Left ventricle myocardium superior (tissue), 1 donor: ENCODE measurements at regions not wholly inside any gene's neighbourhood (a gene's known extent, or its start where the extent isn't known, plus 50 kb on each side); places are given as distances from the start of the nearest gene placed in this dataset.
A peak's percentile ranks its signal among the peaks of the same experiment; 100 is the strongest.
"Not testable (repeated sequence)": the region's sequence is repeated elsewhere in the genome, so short reads cannot be mapped to it uniquely, and the experiment has no call there.

ENCODE experiments used
- ATAC-seq: fragments of 200-7000 bp; cut with Tn5 transposase; one replicate; pipeline ENCODE4 v1.9.1; 2020; ENCODE audit warnings: mild to moderate bottlenecking, moderate library complexity
- DNase-seq: peaks from one replicate; pipeline ENCODE4 v3.0.0-alpha.2; 2020
- intact Hi-C: fragments of 100-400 bp; cut with micrococcal nuclease; formaldehyde crosslinking; loops from one replicate; pipeline ENCODE4 v1.11.0; 2022
- donor health status: DM: no; HTN: yes; CAD: no; lungs with severe emphysema.

GRCh38 chr20:55472704-55473103 is 532.6 kb downstream of the CBLN4 start:
- no peak for ATAC-seq
- intact Hi-C loops, result no loop called here
- DNase-seq, result no peak

GRCh38 chr20:55471052-55472006 is 534.0 kb downstream of the CBLN4 start:
- DNase-seq (no peak), ATAC-seq (no peak)
- intact Hi-C loops, result no loop called here

- intact Hi-C loops, result no loop called here
These were observed 536.2 kb downstream of the CBLN4 start for GRCh38 chr20:55469074-55469473.

DNA sequence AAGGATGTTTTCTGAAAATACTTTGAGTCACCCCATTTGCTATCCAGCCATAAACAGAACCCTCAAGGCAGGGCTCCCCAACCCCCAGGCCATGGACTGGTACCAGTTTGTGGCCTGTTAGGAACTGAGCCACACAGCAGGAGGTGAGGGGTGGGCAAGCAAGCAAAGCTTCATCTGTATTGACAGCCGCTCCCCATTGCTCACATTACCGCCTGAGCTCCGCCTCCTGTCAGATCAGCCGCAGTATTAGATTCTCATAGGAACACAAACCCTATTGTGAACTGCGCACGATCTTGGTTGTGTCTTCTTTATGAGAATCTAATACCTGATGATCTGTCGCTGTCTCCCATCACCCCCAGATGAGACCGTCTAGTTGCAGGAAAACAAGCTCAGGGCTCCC is 543.8 kb downstream of the CBLN4 start:
- intact Hi-C loops, result no loop called here
- DNase-seq (no peak), ATAC-seq (no peak)

More at GRCh38 chr20:55469074-55469473, 536.2 kb downstream of the CBLN4 start:
- ATAC-seq (no peak), DNase-seq (no peak)

DNA sequence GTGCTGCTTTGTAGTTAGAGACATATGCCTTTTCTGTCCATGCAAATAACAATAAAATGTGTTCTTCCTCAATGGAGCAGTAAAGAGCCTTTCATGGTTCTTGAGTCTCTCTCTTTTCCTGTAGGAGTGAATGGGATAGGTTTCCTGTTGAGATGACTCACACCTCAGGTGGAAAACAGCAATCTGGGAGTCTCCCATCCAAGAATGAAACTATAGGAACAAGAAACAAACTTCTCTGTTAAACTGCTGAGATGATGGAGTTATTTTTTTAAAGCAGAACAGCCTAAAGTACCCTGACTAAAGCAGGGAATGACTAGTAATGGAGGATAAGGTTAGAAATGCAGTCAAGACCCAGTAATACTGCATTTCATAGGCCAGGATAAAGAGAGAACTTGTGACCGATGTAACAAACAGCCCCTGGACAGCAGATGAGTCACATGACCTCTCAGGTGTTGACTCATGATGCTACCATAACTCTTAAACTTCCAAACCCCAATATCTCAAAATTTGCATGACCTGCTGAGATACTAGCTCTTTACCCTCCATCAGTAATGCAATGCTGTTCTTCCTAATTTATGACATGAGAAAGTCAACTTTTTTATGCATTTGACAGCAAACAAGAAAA is 548.9 kb downstream of the CBLN4 start:
- intact Hi-C loops, result no loop called here
- no peak for ATAC-seq

GRCh38 chr20:55449091-55449490 is 556.2 kb downstream of the CBLN4 start:
- intact Hi-C loops, result no loop called here
- ATAC-seq, result no peak
- no peak for DNase-seq

More for the DNA sequence above, 548.9 kb downstream of the CBLN4 start:
- no peak for DNase-seq

- ATAC-seq, result no peak
- DNase-seq, result no peak
- intact Hi-C loops, result no loop called here
These were observed 559.0 kb downstream of the CBLN4 start for GRCh38 chr20:55446301-55446700.

DNA sequence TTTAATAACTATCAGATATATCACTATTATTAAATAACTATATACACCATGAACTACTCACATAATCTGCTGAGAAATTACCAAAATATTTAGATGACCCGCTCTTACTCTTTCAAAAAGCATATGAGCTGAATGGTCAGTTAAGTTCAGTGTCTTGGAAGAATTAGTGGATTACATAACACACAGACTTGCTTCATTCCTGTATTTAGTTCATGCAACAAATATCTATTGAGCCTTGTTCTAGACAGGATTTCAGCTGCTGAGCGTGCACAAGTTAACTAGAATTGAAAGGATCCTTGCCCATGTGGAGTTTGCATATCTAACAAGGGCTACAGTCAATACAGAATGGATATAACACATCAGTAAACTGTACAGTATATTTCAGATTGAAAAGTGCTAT is 566.2 kb downstream of the CBLN4 start:
- intact Hi-C loops, result no loop called here
- no peak for DNase-seq
- no peak for ATAC-seq

DNA sequence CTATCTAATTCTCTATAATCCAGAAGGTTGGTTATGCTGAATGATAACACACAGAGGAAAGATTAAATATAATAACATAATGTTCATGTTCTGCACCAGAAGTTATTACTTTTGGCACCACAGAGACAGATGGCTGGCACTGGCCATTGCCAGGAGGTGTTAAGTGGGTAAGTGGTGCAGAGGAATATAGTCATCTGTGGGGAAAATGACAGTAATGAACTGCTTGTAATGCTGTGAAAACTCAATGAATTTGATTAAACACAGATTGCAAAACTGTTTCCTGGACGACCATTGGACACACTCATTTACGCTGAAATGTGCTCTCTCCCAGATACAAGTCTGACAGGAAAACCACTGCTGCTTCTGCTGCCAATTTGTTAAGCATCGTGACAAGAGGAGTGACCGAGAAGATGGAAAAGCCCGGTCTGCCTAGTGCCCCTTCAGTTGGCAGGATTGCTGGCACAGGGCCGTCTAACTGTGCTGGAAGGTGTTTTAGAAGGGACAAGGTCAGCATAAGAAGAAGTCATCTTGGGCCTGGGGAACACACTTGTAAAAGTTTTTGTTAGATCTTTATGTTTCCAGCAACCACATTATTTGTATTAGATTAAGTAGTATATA is 567.4 kb downstream of the CBLN4 start:
- no peak for ATAC-seq
- intact Hi-C loops, result no loop called here
- no peak for DNase-seq

DNA sequence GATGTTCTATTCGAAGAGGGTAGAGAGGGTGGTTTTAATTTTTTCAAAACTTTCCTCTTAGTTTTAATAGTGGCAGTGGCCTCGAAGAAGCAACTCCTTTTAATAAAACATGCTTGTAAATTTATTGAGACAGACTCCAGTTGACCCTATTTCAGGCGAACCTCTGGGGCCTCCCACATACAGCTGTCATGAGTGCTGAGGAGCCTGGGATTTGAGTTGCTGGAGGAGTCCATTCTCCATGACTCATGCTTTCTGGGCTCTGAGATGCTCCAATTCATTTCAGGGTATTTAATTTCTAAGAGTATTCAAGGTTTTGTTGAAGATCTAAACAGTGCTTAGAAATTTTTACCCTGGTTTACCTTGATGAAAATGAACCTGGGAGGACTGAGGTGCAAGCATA is 580.4 kb downstream of the CBLN4 start:
- DNase-seq, result peak; percentile 25
- intact Hi-C loops, result no loop called here
- peak; percentile 81 for ATAC-seq

DNA sequence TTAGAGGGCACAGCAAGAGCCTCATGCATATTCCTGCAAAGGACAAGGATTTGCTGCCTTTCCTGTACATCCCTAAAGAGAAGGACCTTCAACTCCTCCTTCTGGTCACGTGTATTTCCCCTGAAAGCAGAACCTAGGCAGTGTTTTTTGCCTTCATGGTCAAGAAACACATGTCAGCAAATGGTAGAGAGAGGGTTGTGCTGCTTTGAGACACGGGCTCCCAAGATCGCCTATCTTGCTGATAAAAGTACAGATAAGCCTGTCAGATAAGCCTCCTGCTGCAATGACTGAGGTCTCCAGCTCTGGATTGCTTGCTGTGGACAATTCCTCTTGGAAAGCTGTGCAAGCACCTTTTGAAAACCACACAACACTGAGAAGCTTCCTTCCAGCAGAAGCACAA is 580.8 kb downstream of the CBLN4 start:
- ATAC-seq (no peak), DNase-seq (no peak)
- intact Hi-C loops, result no loop called here

GRCh38 chr20:55417836-55418235 is 587.5 kb downstream of the CBLN4 start:
- DNase-seq (no peak), ATAC-seq (peak; percentile 56)
- intact Hi-C loops, result no loop called here

DNA sequence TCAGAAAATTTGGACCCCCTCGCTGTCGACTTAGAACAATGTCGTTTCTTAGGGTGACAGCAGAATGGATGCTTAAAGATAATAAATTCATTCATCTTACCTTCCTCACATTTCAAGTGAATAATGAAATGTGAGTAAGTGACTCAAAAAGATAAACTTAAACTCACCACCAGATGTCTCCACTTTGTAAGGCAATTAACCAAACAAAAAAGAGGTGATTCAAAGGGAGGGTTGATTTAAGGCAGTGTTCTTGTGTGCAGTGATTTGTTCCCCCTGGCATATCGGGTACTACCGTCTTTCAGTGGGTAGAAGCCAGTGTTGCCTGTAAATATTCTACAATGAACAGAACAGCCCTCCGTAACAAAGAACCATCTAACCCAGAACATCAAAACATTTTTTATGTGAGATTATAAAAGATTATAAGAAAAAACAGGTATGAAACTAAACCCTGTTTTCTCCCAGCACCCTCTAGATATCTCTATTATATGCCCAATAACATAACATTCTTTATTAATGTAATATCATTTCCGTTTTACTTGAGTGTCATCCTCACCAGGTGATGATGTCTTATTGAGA is 589.7 kb downstream of the CBLN4 start:
- DNase-seq (no peak), ATAC-seq (no peak)
- intact Hi-C loops, result no loop called here

DNA sequence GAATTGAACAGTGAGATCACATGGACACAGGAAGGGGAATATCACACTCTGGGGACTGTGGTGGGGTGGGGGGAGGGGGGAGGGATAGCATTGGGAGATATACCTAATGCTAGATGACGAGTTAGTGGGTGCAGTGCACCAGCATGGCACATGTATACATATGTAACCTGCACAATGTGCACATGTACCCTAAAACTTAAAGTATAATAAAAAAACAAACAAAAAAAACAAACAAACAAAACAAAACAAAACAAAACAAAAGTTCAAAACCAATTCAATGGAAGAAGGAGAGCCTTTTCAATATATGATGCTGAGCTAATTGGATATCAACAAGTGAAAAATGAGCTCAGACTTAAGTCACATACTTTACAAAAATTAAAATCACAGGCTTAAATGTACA is 592.8 kb downstream of the CBLN4 start:
- ATAC-seq, DNase-seq, intact Hi-C loops: not testable (repeated sequence)

DNA sequence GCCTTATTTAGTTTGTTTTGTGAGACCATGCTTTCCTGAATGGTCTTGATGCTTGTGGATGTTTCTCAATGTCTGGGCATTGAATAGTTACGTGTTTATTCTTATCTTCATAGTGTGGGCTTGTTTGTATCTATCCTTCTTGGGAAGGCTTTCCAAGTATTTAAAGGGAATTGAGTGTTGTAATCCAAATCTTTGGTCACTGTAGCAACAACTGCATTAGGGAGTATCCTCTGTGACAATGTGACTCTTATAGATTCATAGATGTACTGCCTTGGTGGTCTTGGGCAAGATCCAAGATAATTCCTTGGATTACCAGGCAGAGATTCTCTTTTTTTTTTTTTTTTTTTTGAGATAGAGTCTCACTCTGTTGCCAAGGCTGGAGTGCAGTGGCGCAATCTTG is 598.4 kb downstream of the CBLN4 start:
- DNase-seq, result no peak
- intact Hi-C loops, result no loop called here
- no peak for ATAC-seq

DNA sequence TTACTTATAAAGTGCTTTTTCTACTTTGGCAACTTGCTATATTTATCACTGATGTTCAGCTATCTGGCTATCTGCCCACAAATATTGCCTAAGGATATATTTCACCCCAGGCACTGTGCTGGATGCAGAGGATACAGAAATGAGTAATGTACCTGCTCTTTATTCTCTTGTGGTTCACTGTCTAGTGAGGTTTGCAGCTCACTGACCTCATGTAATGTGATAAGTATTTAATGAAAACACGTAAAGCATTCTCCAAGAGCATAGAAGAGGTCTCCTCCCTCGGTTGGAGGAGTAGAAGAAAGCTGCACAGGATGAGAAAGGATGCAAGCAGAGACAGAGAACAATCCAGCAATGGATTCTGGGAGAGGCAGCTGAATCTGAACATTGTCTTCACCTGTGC is 610.7 kb downstream of the CBLN4 start:
- intact Hi-C loops, result no loop called here
- no peak for ATAC-seq

GRCh38 chr20:55390791-55391190 is 614.5 kb downstream of the CBLN4 start:
- ATAC-seq (no peak), DNase-seq (no peak)

More for the DNA sequence above, 610.7 kb downstream of the CBLN4 start:
- DNase-seq, result no peak

DNA sequence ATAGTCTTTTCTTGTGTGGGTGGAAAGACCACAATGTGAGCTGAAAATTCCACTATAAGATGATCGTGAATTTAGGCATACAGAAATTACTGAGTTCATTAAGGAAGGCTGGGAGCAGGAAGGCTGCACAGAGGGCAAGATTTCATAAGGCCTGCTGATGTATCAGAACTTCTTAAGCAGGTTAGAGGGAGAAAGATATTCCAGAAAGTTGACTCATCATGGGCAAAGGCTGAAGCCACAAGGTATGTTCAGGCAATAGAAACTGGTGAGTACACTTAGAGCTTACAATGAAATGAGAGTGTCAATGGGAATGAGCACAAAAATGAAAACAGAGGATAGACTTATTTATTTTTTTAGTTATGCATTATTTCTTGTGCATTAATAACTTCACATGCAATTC is 618.6 kb downstream of the CBLN4 start:
- DNase-seq (no peak), ATAC-seq (no peak)
- intact Hi-C loops, result no loop called here

More at GRCh38 chr20:55390791-55391190, 614.5 kb downstream of the CBLN4 start:
- intact Hi-C loops, result no loop called here

- DNase-seq, result no peak
- no peak for ATAC-seq
- intact Hi-C loops, result no loop called here
These were observed 629.4 kb downstream of the CBLN4 start for GRCh38 chr20:55375920-55376319.

- no peak for ATAC-seq
- intact Hi-C loops, result no loop called here
- DNase-seq, result no peak
These were observed 639.6 kb downstream of the CBLN4 start for GRCh38 chr20:55365745-55366144.
